Heart left ventricle (tissue), 16 donors: ENCODE measurements at regions not wholly inside any gene's neighbourhood (a gene's known extent, or its start where the extent isn't known, plus 50 kb on each side); places are given as distances from the start of the nearest gene placed in this dataset.

Source experiments
- ATAC-seq, 4 donors: fragments of 200-7000 bp; cut with Tn5 transposase; one replicate each; pipeline ENCODE4 v1.9.1; 2020 to 2022; ENCODE audit warnings: moderate library complexity in 4 of 4, mild to moderate bottlenecking in 3 of 4, moderate number of reproducible peaks in 1 of 4
- DNase-seq, 5 donors: peaks; one replicate each; pipeline ENCODE4 v3.0.0-alpha.2; 2020
- H3K27ac ChIP-seq, 12 donors: fragments of 200-600 bp; sonication (generic) in 4 of 12; one replicate each; pipeline versions ENCODE4 v1.5.0 to v1.8.0; 2016 to 2022; ENCODE audit warnings: mild to moderate bottlenecking in 2 of 12
- H3K27me3 ChIP-seq, 9 donors: fragments of 200-600 bp; sonication (generic) in 2 of 9; one replicate each; pipeline versions ENCODE4 v1.5.1 to v1.8.0; 2016 to 2022; ENCODE audit warnings: mild to moderate bottlenecking in 3 of 9
- H3K36me3 ChIP-seq, 9 donors: fragments of 200-600 bp; sonication (generic) in 2 of 9; one replicate each; pipeline versions ENCODE4 v1.5.0 to v1.8.0; 2018 to 2022; ENCODE audit warnings: mild to moderate bottlenecking in 2 of 9
- H3K4me1 ChIP-seq, 12 donors: fragments of 200-600 bp; sonication (generic) in 4 of 12; one replicate each; pipeline versions ENCODE4 v1.5.0 to v1.8.0; 2016 to 2022; ENCODE audit warnings: mild to moderate bottlenecking in 3 of 12
- H3K4me3 ChIP-seq, 12 donors: fragments of 200-600 bp; sonication (generic) in 4 of 12; one replicate each; pipeline versions ENCODE4 v1.5.0 to v1.8.0; 2017 to 2022; ENCODE audit warnings: mild to moderate bottlenecking in 9 of 12, moderate library complexity in 4 of 12
- H3K9me3 ChIP-seq, 12 donors: fragments of 200-600 bp; sonication (generic) in 4 of 12; one replicate each; pipeline versions ENCODE4 v1.5.0 to v1.8.0; 2016 to 2022; ENCODE audit warnings: mild to moderate bottlenecking in 1 of 12
- POLR2A ChIP-seq, 2 donors: fragments of 450-650 bp; IDR thresholded peaks; one replicate each; pipeline ENCODE4 v1.6.1; 2017; ENCODE audit warnings: antibody characterized with exemption in 2 of 2, mild to moderate bottlenecking in 2 of 2, moderate library complexity in 2 of 2
- WGBS, 4 donors: extraction: QIAGEN DNeasy Blood & Tissue Kit in 2 of 4; methylation state at CpG; one replicate each; pipeline versions ENCODE4 v1.1.5 to v1.1.7; 2013 to 2018; 5-methylcytosine and 5-hydroxymethylcytosine counted together
- intact Hi-C, 10 donors: fragments of 100-400 bp; cut with DNase I; formaldehyde crosslinking; loops; one replicate each; pipeline versions ENCODE4 v1.11.1 to v1.14.2; 2022
- TF ChIP-seq, protein P1 (sequence below), 12 donors: fragments of 200-600 bp; sonication (generic) in 4 of 12; IDR thresholded peaks; one replicate each; pipeline versions ENCODE4 v1.5.0 to v1.8.0; 2018 to 2022; ENCODE audit warnings: antibody characterized with exemption in 12 of 12, mild to moderate bottlenecking in 5 of 12
- donor health status: ischemic (EF 13 %, LVEDD 7.1; RV severe dilation, severe dysfunction).
- donor health status: healthy with polysubstance abuse.
- donor health status: DM: no; HTN: yes; CAD: no.
- donor health status: DM: no; HTN: no; CAD: no.
- donor health status: ischemic (EF 25% LVEDD 6.9; RV normal size, moderate dysfunction).
- donor health status: ischemic (EF 25% LVEDD 5.7; RV mildly dilated, moderate dysfunction).
- donor health status: healthy.
- donor health status: DM: yes; HTN: yes; CAD: no.
- donor health status: ischemic (EF 35%, LVEDD 5.7; RV mildly dilated, moderate dysfunction).
- donor health status: nonischemic (EF 11% LVEDD 7.7; RV severe dilation, severe dysfunction).
- donor health status: DM: yes; HTN: yes; CAD: no.
- donor health status: PGD.
- donor health status: ischemic (EF 29% LVEDD 5.4; RV normal size, mild dysfunction).
- donor health status: nonischemic (EF 23%, LVEDD 6.1; RV moderate dilation, normal function).

DNA sequence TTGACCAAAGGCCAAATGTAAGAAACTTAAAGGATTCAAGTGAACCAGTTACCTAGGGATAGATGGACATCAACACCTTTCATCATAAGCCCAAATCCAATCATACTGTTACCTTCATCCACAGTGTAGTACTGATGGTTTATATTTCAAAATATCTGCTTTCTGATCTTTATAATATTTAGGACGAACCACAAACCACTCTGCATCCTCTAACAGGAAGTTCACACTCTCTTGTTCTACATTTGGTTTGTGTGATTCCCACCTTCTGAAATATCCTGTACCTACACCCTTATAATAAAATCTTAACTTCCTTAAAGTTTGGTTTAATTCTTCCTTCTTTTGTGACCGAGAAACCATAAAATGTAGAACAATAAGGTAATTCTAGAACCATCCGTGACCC is 535.7 kb upstream of the CHAC2 start:
- DNase-seq: no peak
- intact Hi-C loops: no loop called here
- no peak for ATAC-seq
- peaks cover 0 to 2% (median 0%) of the 10 kb centered on the region in 12 donors for H3K4me1 ChIP-seq
- no peak overlapping the region for H3K27ac ChIP-seq
- no peaks in the 10 kb centered on the region for H3K36me3 ChIP-seq
- TF ChIP-seq, protein P1, sequence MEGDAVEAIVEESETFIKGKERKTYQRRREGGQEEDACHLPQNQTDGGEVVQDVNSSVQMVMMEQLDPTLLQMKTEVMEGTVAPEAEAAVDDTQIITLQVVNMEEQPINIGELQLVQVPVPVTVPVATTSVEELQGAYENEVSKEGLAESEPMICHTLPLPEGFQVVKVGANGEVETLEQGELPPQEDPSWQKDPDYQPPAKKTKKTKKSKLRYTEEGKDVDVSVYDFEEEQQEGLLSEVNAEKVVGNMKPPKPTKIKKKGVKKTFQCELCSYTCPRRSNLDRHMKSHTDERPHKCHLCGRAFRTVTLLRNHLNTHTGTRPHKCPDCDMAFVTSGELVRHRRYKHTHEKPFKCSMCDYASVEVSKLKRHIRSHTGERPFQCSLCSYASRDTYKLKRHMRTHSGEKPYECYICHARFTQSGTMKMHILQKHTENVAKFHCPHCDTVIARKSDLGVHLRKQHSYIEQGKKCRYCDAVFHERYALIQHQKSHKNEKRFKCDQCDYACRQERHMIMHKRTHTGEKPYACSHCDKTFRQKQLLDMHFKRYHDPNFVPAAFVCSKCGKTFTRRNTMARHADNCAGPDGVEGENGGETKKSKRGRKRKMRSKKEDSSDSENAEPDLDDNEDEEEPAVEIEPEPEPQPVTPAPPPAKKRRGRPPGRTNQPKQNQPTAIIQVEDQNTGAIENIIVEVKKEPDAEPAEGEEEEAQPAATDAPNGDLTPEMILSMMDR (IDR thresholded peaks at IDR 0.05): no peak
- TF ChIP-seq POLR2A (IDR thresholded peaks at IDR 0.05): no peak
- no peaks in the 10 kb centered on the region for H3K27me3 ChIP-seq
- H3K4me3 ChIP-seq: no peak overlapping the region
- 49 to 73% (median 54%) methylated on average over 3 of the region's 3 CpGs for WGBS, 4 donors
- no peaks in the 10 kb centered on the region for H3K9me3 ChIP-seq

DNA sequence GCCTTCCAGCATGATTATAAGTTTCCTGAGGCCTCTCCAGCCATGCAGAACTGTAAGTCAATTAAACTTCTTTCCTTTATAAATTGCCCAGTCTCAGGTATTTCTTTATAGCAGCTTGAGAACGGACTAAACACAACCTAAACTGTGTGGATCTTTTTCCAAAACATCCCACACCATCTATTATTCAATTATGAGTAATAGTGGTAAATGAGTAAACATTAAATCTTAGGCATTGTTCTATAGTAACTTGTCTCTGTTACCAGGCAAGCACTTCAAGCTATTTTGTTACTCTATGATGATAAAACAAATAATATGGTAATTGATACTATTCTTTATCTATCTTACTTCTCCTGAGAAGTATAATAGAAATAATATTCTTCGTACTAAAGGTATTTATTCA is 536.9 kb upstream of the CHAC2 start:
- no peaks in the 10 kb centered on the region for H3K36me3 ChIP-seq
- no peaks in the 10 kb centered on the region for H3K9me3 ChIP-seq
- no peak overlapping the region for H3K4me3 ChIP-seq
- TF ChIP-seq POLR2A (IDR thresholded peaks at IDR 0.05): no peak
- TF ChIP-seq, protein P1 (IDR thresholded peaks at IDR 0.05): no peak
- no peaks in the 10 kb centered on the region for H3K27me3 ChIP-seq
- no peak overlapping the region for H3K27ac ChIP-seq
- no peak for DNase-seq
- no peak for ATAC-seq
- H3K4me1 ChIP-seq: no peaks in the 10 kb centered on the region
- 90 to 94% (median 92%) methylated on average over 2 of the region's 2 CpGs for WGBS, 4 donors
- intact Hi-C loops: no loop called here

DNA sequence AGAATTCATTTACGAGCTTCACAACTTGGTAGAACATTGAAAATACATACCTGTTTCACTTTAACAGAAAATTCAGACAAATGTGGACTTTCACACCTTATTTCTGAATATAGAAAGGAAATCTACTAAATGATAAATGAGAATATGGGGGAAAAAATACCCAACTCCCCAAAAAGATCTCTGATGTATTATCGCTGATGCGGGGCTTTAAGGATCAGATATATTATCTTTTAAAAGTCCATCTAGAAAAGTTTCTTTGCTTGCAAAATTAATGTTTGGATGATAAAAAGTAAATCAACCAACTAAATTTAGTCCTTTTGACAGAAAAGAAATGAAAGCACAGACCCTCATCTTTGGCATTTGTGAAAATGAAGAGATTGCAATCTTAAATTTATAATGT is 540.1 kb upstream of the CHAC2 start:
- no peaks in the 10 kb centered on the region for H3K4me1 ChIP-seq
- intact Hi-C loops: no loop called here
- 96 to 98% (median 98%) methylated on average over 3 of the region's 3 CpGs for WGBS, 4 donors
- ATAC-seq: no peak
- no peak for DNase-seq
- no peaks in the 10 kb centered on the region for H3K36me3 ChIP-seq
- H3K27ac ChIP-seq: no peak overlapping the region
- H3K27me3 ChIP-seq: no peaks in the 10 kb centered on the region
- H3K9me3 ChIP-seq: no peaks in the 10 kb centered on the region
- TF ChIP-seq POLR2A (IDR thresholded peaks at IDR 0.05): no peak
- TF ChIP-seq, protein P1 (IDR thresholded peaks at IDR 0.05): no peak
- H3K4me3 ChIP-seq: no peak overlapping the region

DNA sequence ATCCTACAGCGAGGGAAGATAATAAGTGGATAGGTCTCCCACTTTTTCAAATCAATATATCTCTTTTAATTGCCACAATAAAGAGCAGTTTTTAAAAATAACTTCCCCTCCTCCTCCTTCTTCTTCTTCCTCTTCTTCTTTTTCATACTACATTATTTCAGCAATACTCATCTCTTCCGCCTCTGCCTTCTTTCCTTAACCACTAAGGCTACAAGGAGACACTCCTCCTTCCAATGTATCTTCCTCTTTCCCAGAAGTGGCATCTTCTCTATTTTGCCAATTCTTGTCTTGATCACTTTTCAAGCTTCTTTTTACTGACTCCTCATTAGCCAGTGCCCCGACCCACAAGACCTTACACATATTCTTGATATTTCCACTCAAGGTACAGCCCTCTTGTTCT is 546.6 kb upstream of the CHAC2 start:
- TF ChIP-seq, protein P1 (IDR thresholded peaks at IDR 0.05): no peak
- no peak for TF ChIP-seq POLR2A (IDR thresholded peaks at IDR 0.05)
- Histone ChIP-seq H3K4me1 (no peaks in the 10 kb centered on the region), H3K27ac (no peak overlapping the region), H3K4me3 (no peak overlapping the region), H3K9me3 (no peaks in the 10 kb centered on the region), H3K36me3 (no peaks in the 10 kb centered on the region), H3K27me3 (no peaks in the 10 kb centered on the region)
- intact Hi-C loops: no loop called here
- DNase-seq (no peak), ATAC-seq (no peak)
- WGBS, 4 donors: 77 to 93% (median 92%) methylated on average over 3 of the region's 3 CpGs
